Stimulated activated naive B cell treated with anti-CD40 and anti-IgM and Interleukin-4, amounts not matched to agents 10 μg/mL and 1 μg/mL and 100 μg/mL, for 72 hours (primary cell): ENCODE measurements at regions not wholly inside any gene's neighbourhood (a gene's known extent, or its start where the extent isn't known, plus 50 kb on each side); places are given as distances from the start of the nearest gene placed in this dataset.

Experiments used
- ATAC-seq, 2 donors: fragments of 150-1000 bp; cut with Tn5 transposase; replicated peaks; 2 replicates each; pipeline ENCODE4 v1.10.0; 2021; ENCODE audit warnings: moderate library complexity in 1 of 2
- DNase-seq: peaks from one replicate; pipeline ENCODE4 v3.0.0; 2021
- H3K27ac Mint-ChIP-seq: one replicate; pipeline ENCODE4 v1.8.0; 2022; ENCODE audit warnings: mild to moderate bottlenecking, mixed read lengths
- H3K27me3 Mint-ChIP-seq, 2 donors: one replicate each; pipeline ENCODE4 v1.8.0; 2022; ENCODE audit warnings: mixed read lengths in 2 of 2
- H3K36me3 Mint-ChIP-seq, 2 donors: one replicate each; pipeline ENCODE4 v1.8.0; 2022; ENCODE audit warnings: mixed read lengths in 2 of 2, mild to moderate bottlenecking in 1 of 2
- H3K4me1 Mint-ChIP-seq, 2 donors: one replicate each; pipeline ENCODE4 v1.8.0; 2022; ENCODE audit warnings: mixed read lengths in 2 of 2, mild to moderate bottlenecking in 1 of 2
- H3K4me3 Mint-ChIP-seq, 2 donors: one replicate each; pipeline ENCODE4 v1.8.0; 2022; ENCODE audit warnings: mild to moderate bottlenecking in 2 of 2, mixed read lengths in 2 of 2, moderate library complexity in 1 of 2
- H3K9me3 Mint-ChIP-seq, 2 donors: one replicate each; pipeline ENCODE4 v1.8.0; 2022; ENCODE audit warnings: mixed read lengths in 2 of 2, mild to moderate bottlenecking in 1 of 2

GRCh38 chr12:43294916-43295315 lies 257.1 kb downstream of the ADAMTS20 start:
- no peak for ATAC-seq
- H3K4me3 Mint-ChIP-seq, result no peak overlapping the region
- no peaks in the 10 kb centered on the region for H3K4me1 Mint-ChIP-seq
- peaks cover 3 to 4% of the 10 kb centered on the region in 2 donors for H3K9me3 Mint-ChIP-seq
- no peak for DNase-seq
- no peaks in the 10 kb centered on the region for H3K36me3 Mint-ChIP-seq
- peaks cover 8 to 9% of the 10 kb centered on the region in 2 donors for H3K27me3 Mint-ChIP-seq
- H3K27ac Mint-ChIP-seq, result no peak overlapping the region

GRCh38 chr12:43294147-43294546 lies 257.9 kb downstream of the ADAMTS20 start:
- H3K27ac Mint-ChIP-seq, result no peak overlapping the region
- H3K36me3 Mint-ChIP-seq, result no peaks in the 10 kb centered on the region
- H3K4me3 Mint-ChIP-seq, result no peak overlapping the region
- DNase-seq (no peak), ATAC-seq (no peak)
- H3K27me3 Mint-ChIP-seq, result peaks cover 8 to 13% of the 10 kb centered on the region in 2 donors
- peaks cover 3 to 4% of the 10 kb centered on the region in 2 donors for H3K9me3 Mint-ChIP-seq
- H3K4me1 Mint-ChIP-seq, result no peaks in the 10 kb centered on the region

- H3K9me3 Mint-ChIP-seq, result peaks cover 3 to 4% of the 10 kb centered on the region in 2 donors
- no peak overlapping the region for H3K4me3 Mint-ChIP-seq
- DNase-seq (no peak), ATAC-seq (no peak)
- peaks cover 8 to 17% of the 10 kb centered on the region in 2 donors for H3K27me3 Mint-ChIP-seq
- no peaks in the 10 kb centered on the region for H3K4me1 Mint-ChIP-seq
- H3K27ac Mint-ChIP-seq, result no peak overlapping the region
- H3K36me3 Mint-ChIP-seq, result no peaks in the 10 kb centered on the region
Observed at GRCh38 chr12:43293396-43293795, 258.6 kb downstream of the ADAMTS20 start.

GRCh38 chr12:43292699-43293098 lies 259.3 kb downstream of the ADAMTS20 start:
- Mint-ChIP-seq H3K4me1 (no peaks in the 10 kb centered on the region), H3K36me3 (no peaks in the 10 kb centered on the region), H3K27ac (no peak overlapping the region), H3K27me3 (peaks cover 8 to 17% of the 10 kb centered on the region in 2 donors), H3K4me3 (no peak overlapping the region), H3K9me3 (peaks cover 3 to 4% of the 10 kb centered on the region in 2 donors)
- ATAC-seq (no peak), DNase-seq (no peak)

GRCh38 chr12:43291516-43291915 lies 260.5 kb downstream of the ADAMTS20 start:
- DNase-seq (no peak), ATAC-seq (no peak)
- H3K4me3 Mint-ChIP-seq, result no peak overlapping the region
- no peaks in the 10 kb centered on the region for H3K4me1 Mint-ChIP-seq
- H3K9me3 Mint-ChIP-seq, result peaks cover 0 to under 1% of the 10 kb centered on the region in 2 donors
- no peaks in the 10 kb centered on the region for H3K36me3 Mint-ChIP-seq
- peaks cover 8 to 17% of the 10 kb centered on the region in 2 donors for H3K27me3 Mint-ChIP-seq
- H3K27ac Mint-ChIP-seq, result no peak overlapping the region

- H3K27ac Mint-ChIP-seq, result no peak overlapping the region
- no peak overlapping the region for H3K4me3 Mint-ChIP-seq
- DNase-seq (no peak), ATAC-seq (no peak)
- no peaks in the 10 kb centered on the region for H3K9me3 Mint-ChIP-seq
- H3K36me3 Mint-ChIP-seq, result no peaks in the 10 kb centered on the region
- H3K27me3 Mint-ChIP-seq, result peaks cover 8 to 17% of the 10 kb centered on the region in 2 donors
- no peaks in the 10 kb centered on the region for H3K4me1 Mint-ChIP-seq
Observed at GRCh38 chr12:43290836-43291235, 261.2 kb downstream of the ADAMTS20 start.

- Mint-ChIP-seq H3K4me3 (no peak overlapping the region), H3K4me1 (no peaks in the 10 kb centered on the region), H3K27ac (no peak overlapping the region), H3K36me3 (no peaks in the 10 kb centered on the region), H3K9me3 (no peaks in the 10 kb centered on the region), H3K27me3 (peaks cover 8 to 17% of the 10 kb centered on the region in 2 donors)
- ATAC-seq (no peak), DNase-seq (no peak)
Observed at GRCh38 chr12:43289426-43289801, 262.6 kb downstream of the ADAMTS20 start.

- no peak for DNase-seq
- H3K27ac Mint-ChIP-seq, result no peak overlapping the region
- ATAC-seq, result no peak
- no peaks in the 10 kb centered on the region for H3K9me3 Mint-ChIP-seq
- H3K4me1 Mint-ChIP-seq, result no peaks in the 10 kb centered on the region
- no peak overlapping the region for H3K4me3 Mint-ChIP-seq
- peaks cover 8 to 17% of the 10 kb centered on the region in 2 donors for H3K27me3 Mint-ChIP-seq
- H3K36me3 Mint-ChIP-seq, result no peaks in the 10 kb centered on the region
Observed at GRCh38 chr12:43288671-43289425, 263.2 kb downstream of the ADAMTS20 start.

- no peak overlapping the region for H3K4me3 Mint-ChIP-seq
- no peak for ATAC-seq
Observed at GRCh38 chr12:43287706-43288383, 264.2 kb downstream of the ADAMTS20 start.

GRCh38 chr12:43286986-43287385 lies 265.0 kb downstream of the ADAMTS20 start:
- peaks cover 4 to 17% of the 10 kb centered on the region in 2 donors for H3K27me3 Mint-ChIP-seq
- no peak for ATAC-seq
- no peaks in the 10 kb centered on the region for H3K36me3 Mint-ChIP-seq

More at GRCh38 chr12:43287706-43288383, 264.2 kb downstream of the ADAMTS20 start:
- Mint-ChIP-seq H3K27ac (no peak overlapping the region), H3K9me3 (no peaks in the 10 kb centered on the region), H3K4me1 (no peaks in the 10 kb centered on the region), H3K36me3 (no peaks in the 10 kb centered on the region), H3K27me3 (peaks cover 8 to 17% of the 10 kb centered on the region in 2 donors)
- DNase-seq, result no peak

GRCh38 chr12:43285159-43285598 lies 266.8 kb downstream of the ADAMTS20 start:
- peaks cover 0 to 8% of the 10 kb centered on the region in 2 donors for H3K27me3 Mint-ChIP-seq
- no peak for DNase-seq
- no peaks in the 10 kb centered on the region for H3K36me3 Mint-ChIP-seq
- H3K4me3 Mint-ChIP-seq, result no peak overlapping the region
- H3K9me3 Mint-ChIP-seq, result no peaks in the 10 kb centered on the region
- H3K4me1 Mint-ChIP-seq, result no peaks in the 10 kb centered on the region
- no peak for ATAC-seq
- no peak overlapping the region for H3K27ac Mint-ChIP-seq

More at GRCh38 chr12:43286986-43287385, 265.0 kb downstream of the ADAMTS20 start:
- no peak for DNase-seq
- Mint-ChIP-seq H3K27ac (no peak overlapping the region), H3K4me1 (no peaks in the 10 kb centered on the region), H3K4me3 (no peak overlapping the region), H3K9me3 (no peaks in the 10 kb centered on the region)

- ATAC-seq (no peak), DNase-seq (no peak)
- Mint-ChIP-seq H3K27ac (no peak overlapping the region), H3K9me3 (no peaks in the 10 kb centered on the region), H3K36me3 (no peaks in the 10 kb centered on the region), H3K4me3 (no peak overlapping the region), H3K27me3 (peaks cover 0 to 8% of the 10 kb centered on the region in 2 donors), H3K4me1 (no peaks in the 10 kb centered on the region)
Observed at GRCh38 chr12:43284486-43285158, 267.4 kb downstream of the ADAMTS20 start.

- H3K9me3 Mint-ChIP-seq, result peaks cover 0 to 1% of the 10 kb centered on the region in 2 donors
- H3K36me3 Mint-ChIP-seq, result peaks cover 0 to 3% of the 10 kb centered on the region in 2 donors
- H3K27me3 Mint-ChIP-seq, result no peaks in the 10 kb centered on the region
- H3K4me3 Mint-ChIP-seq, result no peak overlapping the region
- ATAC-seq, result no peak
- H3K27ac Mint-ChIP-seq, result no peak overlapping the region
- no peak for DNase-seq
- H3K4me1 Mint-ChIP-seq, result peaks cover 2 to 7% of the 10 kb centered on the region in 2 donors
Observed at GRCh38 chr12:43283206-43283605, 268.8 kb downstream of the ADAMTS20 start.

GRCh38 chr12:43282106-43282505 lies 269.9 kb downstream of the ADAMTS20 start:
- Mint-ChIP-seq H3K4me1 (peaks cover 9 to 18% of the 10 kb centered on the region in 2 donors), H3K4me3 (no peak overlapping the region), H3K27ac (no peak overlapping the region), H3K27me3 (no peaks in the 10 kb centered on the region), H3K36me3 (peaks cover 0 to 3% of the 10 kb centered on the region in 2 donors), H3K9me3 (peaks cover 0 to 1% of the 10 kb centered on the region in 2 donors)
- no peak for DNase-seq
- ATAC-seq, result no peak
